Effector memory CD4-positive, alpha-beta T cell (primary cell): ENCODE measurements at regions not wholly inside any gene's neighbourhood (a gene's known extent, or its start where the extent isn't known, plus 50 kb on each side); places are given as distances from the start of the nearest gene placed in this dataset.
"Not testable (repeated sequence)": the region's sequence is repeated elsewhere in the genome, so short reads cannot be mapped to it uniquely, and the experiment has no call there.

Experiments used
- DNase-seq, 3 donors: peaks; one replicate each; pipeline ENCODE4 v3.0.0-alpha.2; 2020
- H3K27ac ChIP-seq: 2 replicates; pipeline ENCODE4 v1.7.0; 2013; ENCODE audit warnings: mild to moderate bottlenecking, low read length, moderate library complexity; ENCODE audit not compliant: insufficient read depth, poor library complexity, severe bottlenecking
- H3K27me3 ChIP-seq: replicated peaks from 2 replicates; pipeline ENCODE4 v1.7.0; 2013; ENCODE audit warnings: mild to moderate bottlenecking, low read length; ENCODE audit not compliant: insufficient read depth, control insufficient read depth, poor library complexity, severe bottlenecking
- H3K36me3 ChIP-seq: 2 replicates; pipeline ENCODE4 v1.7.0; 2013; ENCODE audit warnings: mild to moderate bottlenecking, low read length, moderate library complexity; ENCODE audit not compliant: control insufficient read depth, insufficient read depth
- H3K4me1 ChIP-seq: 2 replicates; pipeline ENCODE4 v1.7.0; 2013; ENCODE audit warnings: low read length, mild to moderate bottlenecking; ENCODE audit not compliant: control insufficient read depth, insufficient read depth, poor library complexity, severe bottlenecking
- H3K4me3 ChIP-seq: 2 replicates; pipeline ENCODE4 v1.7.0; 2013; ENCODE audit warnings: low read length, low read depth, mild to moderate bottlenecking; ENCODE audit not compliant: insufficient read depth, poor library complexity, severe bottlenecking
- H3K9me3 ChIP-seq: 2 replicates; pipeline ENCODE4 v1.7.0; 2013; ENCODE audit warnings: mild to moderate bottlenecking, low read length, moderate library complexity; ENCODE audit not compliant: control insufficient read depth

- Histone ChIP-seq H3K9me3 (no peaks in the 10 kb centered on the region), H3K27me3 (no peaks in the 10 kb centered on the region), H3K4me3 (no peak overlapping the region), H3K27ac (no peak overlapping the region), H3K4me1 (no peaks in the 10 kb centered on the region), H3K36me3 (no peaks in the 10 kb centered on the region)
- no peak for DNase-seq
Measured at GRCh38 chr6:133092771-133093170, 148.4 kb upstream of the EYA4 start.

- H3K27ac ChIP-seq, DNase-seq, H3K4me1 ChIP-seq, H3K36me3 ChIP-seq, H3K4me3 ChIP-seq, H3K9me3 ChIP-seq, H3K27me3 ChIP-seq: not testable (repeated sequence)
Measured at GRCh38 chr6:133093211-133093610, 147.9 kb upstream of the EYA4 start.

GRCh38 chr6:133093956-133094355 is 147.2 kb upstream of the EYA4 start:
- Histone ChIP-seq H3K9me3 (no peaks in the 10 kb centered on the region), H3K4me3 (no peak overlapping the region), H3K36me3 (no peaks in the 10 kb centered on the region), H3K4me1 (no peaks in the 10 kb centered on the region), H3K27ac (no peak overlapping the region), H3K27me3 (no peaks in the 10 kb centered on the region)
- no peak for DNase-seq

GRCh38 chr6:133097208-133097607 is 143.9 kb upstream of the EYA4 start:
- Histone ChIP-seq H3K9me3 (no peaks in the 10 kb centered on the region), H3K27me3 (no peaks in the 10 kb centered on the region), H3K4me3 (no peak overlapping the region), H3K27ac (no peak overlapping the region), H3K36me3 (no peaks in the 10 kb centered on the region), H3K4me1 (no peaks in the 10 kb centered on the region)
- no peak for DNase-seq

GRCh38 chr6:133099573-133099972 is 141.6 kb upstream of the EYA4 start:
- Histone ChIP-seq H3K4me1 (no peaks in the 10 kb centered on the region), H3K36me3 (no peaks in the 10 kb centered on the region), H3K9me3 (no peaks in the 10 kb centered on the region), H3K4me3 (no peak overlapping the region), H3K27me3 (no peaks in the 10 kb centered on the region), H3K27ac (no peak overlapping the region)
- no peak for DNase-seq

- no peak for DNase-seq
- no peak overlapping the region for H3K4me3 ChIP-seq
- H3K4me1 ChIP-seq, result no peaks in the 10 kb centered on the region
- H3K27me3 ChIP-seq, result no peaks in the 10 kb centered on the region
- H3K36me3 ChIP-seq, result no peaks in the 10 kb centered on the region
- no peak overlapping the region for H3K27ac ChIP-seq
- no peaks in the 10 kb centered on the region for H3K9me3 ChIP-seq
Measured at GRCh38 chr6:133100865-133101264, 140.3 kb upstream of the EYA4 start.

DNA sequence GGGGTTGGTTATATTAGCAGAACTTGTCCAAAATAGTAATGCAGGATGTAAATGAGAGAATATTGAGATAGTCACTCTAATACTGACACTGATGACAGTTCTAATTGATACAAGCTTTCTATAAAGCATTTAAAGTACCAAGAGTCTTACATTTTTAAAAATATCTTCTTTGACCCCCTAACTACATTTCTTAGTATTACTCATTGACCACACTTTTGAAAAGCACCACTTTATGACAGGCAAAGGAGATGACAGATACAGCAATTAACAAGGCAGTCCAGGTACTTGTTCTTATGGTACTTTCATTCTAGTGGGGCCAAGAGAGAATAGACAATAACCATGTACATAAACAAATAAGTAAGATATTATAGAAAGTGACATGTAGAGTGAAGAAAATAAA is 139.4 kb upstream of the EYA4 start:
- no peak for DNase-seq
- H3K27me3 ChIP-seq, result no peaks in the 10 kb centered on the region
- H3K4me3 ChIP-seq, result no peak overlapping the region
- H3K36me3 ChIP-seq, result no peaks in the 10 kb centered on the region
- H3K27ac ChIP-seq, result no peak overlapping the region
- no peaks in the 10 kb centered on the region for H3K9me3 ChIP-seq
- H3K4me1 ChIP-seq, result no peaks in the 10 kb centered on the region

- no peaks in the 10 kb centered on the region for H3K36me3 ChIP-seq
- no peaks in the 10 kb centered on the region for H3K27me3 ChIP-seq
- H3K27ac ChIP-seq, result no peak overlapping the region
- no peak overlapping the region for H3K4me3 ChIP-seq
- no peaks in the 10 kb centered on the region for H3K9me3 ChIP-seq
- DNase-seq, result no peak
- no peaks in the 10 kb centered on the region for H3K4me1 ChIP-seq
Measured at GRCh38 chr6:133106934-133107333, 134.2 kb upstream of the EYA4 start.

- H3K27me3 ChIP-seq, result no peaks in the 10 kb centered on the region
- DNase-seq, result no peak
- no peaks in the 10 kb centered on the region for H3K4me1 ChIP-seq
- no peaks in the 10 kb centered on the region for H3K9me3 ChIP-seq
- no peaks in the 10 kb centered on the region for H3K36me3 ChIP-seq
- H3K27ac ChIP-seq, result no peak overlapping the region
- no peak overlapping the region for H3K4me3 ChIP-seq
Measured at GRCh38 chr6:133108419-133108818, 132.7 kb upstream of the EYA4 start.

GRCh38 chr6:133114973-133115372 is 126.2 kb upstream of the EYA4 start:
- Histone ChIP-seq H3K4me3 (no peak overlapping the region), H3K27me3 (no peaks in the 10 kb centered on the region), H3K9me3 (no peaks in the 10 kb centered on the region), H3K27ac (no peak overlapping the region), H3K4me1 (no peaks in the 10 kb centered on the region), H3K36me3 (no peaks in the 10 kb centered on the region)
- DNase-seq, result no peak

DNA sequence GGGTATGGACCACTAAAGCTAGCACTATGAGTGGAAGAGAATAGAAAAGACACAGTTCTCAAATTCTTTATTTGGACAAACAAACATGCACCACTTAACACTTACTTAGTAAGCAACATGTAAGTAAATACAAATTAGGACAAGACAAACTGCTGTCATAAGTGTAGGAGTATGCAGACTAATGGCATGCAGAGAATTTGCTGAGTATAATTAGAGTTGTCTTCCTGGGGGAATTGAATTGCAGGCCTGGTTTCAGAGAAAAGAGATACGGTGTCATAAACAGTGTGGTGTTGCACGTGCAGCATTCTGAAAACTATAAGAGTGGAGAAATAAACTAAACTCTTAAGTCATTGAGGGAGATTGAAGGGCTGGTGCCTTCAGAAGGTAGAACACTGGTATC is 125.2 kb upstream of the EYA4 start:
- H3K9me3 ChIP-seq, result no peaks in the 10 kb centered on the region
- no peaks in the 10 kb centered on the region for H3K36me3 ChIP-seq
- no peaks in the 10 kb centered on the region for H3K27me3 ChIP-seq
- H3K4me1 ChIP-seq, result no peaks in the 10 kb centered on the region
- H3K4me3 ChIP-seq, result no peak overlapping the region
- no peak overlapping the region for H3K27ac ChIP-seq
- DNase-seq, result no peak
